ENCODE measurements at regions not wholly inside any gene's neighbourhood (a gene's known extent, or its start where the extent isn't known, plus 50 kb on each side); places are given as distances from the start of the nearest gene placed in this dataset.

DNA sequence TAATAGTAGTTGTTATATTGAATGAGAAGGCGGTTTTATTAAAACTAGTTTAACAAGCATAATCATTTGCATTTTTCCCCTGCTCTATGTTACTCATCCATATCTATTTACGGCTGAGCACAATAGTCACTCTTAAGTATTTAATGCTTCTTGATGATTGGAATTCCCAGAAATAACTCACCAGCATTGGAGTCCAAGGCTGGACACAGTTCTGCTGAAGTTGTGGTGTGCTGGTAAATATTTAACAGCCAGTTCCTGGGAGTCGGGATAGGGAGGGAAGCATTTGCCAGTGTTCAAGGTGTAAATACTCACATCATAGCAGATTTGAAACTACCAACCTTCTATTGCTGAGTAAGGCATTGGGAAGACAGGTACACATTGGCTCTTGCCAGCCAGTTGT lies 315.1 kb downstream of the MTX2 start:
- TF ChIP-seq EP300 (IDR thresholded peaks at IDR 0.05; ENCODE audit: borderline replicate concordance) (no peak), CREB1 (IDR thresholded peaks at IDR 0.05; ENCODE audit: low read depth) (no peak), TEAD4 (IDR thresholded peaks at IDR 0.05) (no peak), TCF12 (IDR thresholded peaks at IDR 0.05; ENCODE audit: low read depth) (no peak), EGR1 (IDR thresholded peaks at IDR 0.05) (no peak), FOXM1 (IDR thresholded peaks at IDR 0.05; ENCODE audit: borderline replicate concordance, low read depth) (no peak), ZBTB7A (IDR thresholded peaks at IDR 0.05; ENCODE audit: low read depth) (no peak), NFIC (IDR thresholded peaks at IDR 0.05) (no peak), CEBPB (IDR thresholded peaks at IDR 0.05) (no peak), RAD21 (IDR thresholded peaks at IDR 0.05; ENCODE audit: low read depth) (no peak), TAF1 (IDR thresholded peaks at IDR 0.05; ENCODE audit: low read depth) (no peak), YY1 (IDR thresholded peaks at IDR 0.05; ENCODE audit: low read depth) (no peak)
- TF ChIP-seq, protein P1, sequence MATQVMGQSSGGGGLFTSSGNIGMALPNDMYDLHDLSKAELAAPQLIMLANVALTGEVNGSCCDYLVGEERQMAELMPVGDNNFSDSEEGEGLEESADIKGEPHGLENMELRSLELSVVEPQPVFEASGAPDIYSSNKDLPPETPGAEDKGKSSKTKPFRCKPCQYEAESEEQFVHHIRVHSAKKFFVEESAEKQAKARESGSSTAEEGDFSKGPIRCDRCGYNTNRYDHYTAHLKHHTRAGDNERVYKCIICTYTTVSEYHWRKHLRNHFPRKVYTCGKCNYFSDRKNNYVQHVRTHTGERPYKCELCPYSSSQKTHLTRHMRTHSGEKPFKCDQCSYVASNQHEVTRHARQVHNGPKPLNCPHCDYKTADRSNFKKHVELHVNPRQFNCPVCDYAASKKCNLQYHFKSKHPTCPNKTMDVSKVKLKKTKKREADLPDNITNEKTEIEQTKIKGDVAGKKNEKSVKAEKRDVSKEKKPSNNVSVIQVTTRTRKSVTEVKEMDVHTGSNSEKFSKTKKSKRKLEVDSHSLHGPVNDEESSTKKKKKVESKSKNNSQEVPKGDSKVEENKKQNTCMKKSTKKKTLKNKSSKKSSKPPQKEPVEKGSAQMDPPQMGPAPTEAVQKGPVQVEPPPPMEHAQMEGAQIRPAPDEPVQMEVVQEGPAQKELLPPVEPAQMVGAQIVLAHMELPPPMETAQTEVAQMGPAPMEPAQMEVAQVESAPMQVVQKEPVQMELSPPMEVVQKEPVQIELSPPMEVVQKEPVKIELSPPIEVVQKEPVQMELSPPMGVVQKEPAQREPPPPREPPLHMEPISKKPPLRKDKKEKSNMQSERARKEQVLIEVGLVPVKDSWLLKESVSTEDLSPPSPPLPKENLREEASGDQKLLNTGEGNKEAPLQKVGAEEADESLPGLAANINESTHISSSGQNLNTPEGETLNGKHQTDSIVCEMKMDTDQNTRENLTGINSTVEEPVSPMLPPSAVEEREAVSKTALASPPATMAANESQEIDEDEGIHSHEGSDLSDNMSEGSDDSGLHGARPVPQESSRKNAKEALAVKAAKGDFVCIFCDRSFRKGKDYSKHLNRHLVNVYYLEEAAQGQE (IDR thresholded peaks at IDR 0.05; ENCODE audit: low read depth) = no peak
- TF ChIP-seq, protein P2, sequence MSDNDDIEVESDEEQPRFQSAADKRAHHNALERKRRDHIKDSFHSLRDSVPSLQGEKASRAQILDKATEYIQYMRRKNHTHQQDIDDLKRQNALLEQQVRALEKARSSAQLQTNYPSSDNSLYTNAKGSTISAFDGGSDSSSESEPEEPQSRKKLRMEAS (IDR thresholded peaks at IDR 0.05) = no peak
- TF ChIP-seq, protein P3, sequence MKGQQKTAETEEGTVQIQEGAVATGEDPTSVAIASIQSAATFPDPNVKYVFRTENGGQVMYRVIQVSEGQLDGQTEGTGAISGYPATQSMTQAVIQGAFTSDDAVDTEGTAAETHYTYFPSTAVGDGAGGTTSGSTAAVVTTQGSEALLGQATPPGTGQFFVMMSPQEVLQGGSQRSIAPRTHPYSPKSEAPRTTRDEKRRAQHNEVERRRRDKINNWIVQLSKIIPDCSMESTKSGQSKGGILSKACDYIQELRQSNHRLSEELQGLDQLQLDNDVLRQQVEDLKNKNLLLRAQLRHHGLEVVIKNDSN (IDR thresholded peaks at IDR 0.05) = no peak

DNA sequence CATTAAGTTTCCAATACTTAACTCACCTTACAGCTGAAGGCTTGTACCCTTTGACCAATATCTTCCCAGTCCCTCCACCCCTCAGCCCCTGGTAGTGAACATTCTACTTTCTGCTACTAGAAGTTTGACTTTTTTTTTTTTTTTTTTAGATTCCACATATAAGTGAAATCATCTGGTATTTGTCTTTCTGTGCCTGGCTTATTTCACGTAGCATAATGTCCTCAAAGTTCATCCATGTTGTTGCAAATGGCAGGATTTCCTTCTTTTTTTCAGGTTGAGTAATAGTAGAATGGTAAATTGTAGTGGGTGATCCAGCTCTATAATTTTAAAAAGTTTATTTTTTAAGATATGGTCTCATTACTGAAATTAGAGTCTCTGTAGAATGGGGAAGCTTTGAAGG lies 316.0 kb downstream of the MTX2 start:
- TF ChIP-seq, protein P3 (IDR thresholded peaks at IDR 0.05) = no peak
- no peak for TF ChIP-seq EGR1 (IDR thresholded peaks at IDR 0.05)

DNA sequence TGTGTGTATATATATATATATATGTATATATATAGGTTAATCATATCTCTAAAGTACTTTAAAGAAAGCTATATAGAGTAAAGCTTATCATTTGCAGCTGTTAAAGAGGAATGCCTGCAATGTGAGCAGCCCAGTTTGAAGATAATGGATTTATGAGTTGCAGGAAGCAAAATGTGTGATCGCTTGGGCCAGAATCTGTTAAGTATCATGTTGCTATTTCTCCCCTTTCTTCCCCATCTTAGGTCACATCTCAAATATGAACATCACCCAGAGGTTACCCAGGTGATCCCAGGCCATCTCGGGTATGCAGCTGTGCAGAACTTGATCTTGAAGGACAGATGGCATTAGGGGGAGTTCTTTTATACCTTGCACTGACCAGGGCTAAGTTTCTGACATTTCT lies 316.5 kb downstream of the MTX2 start:
- no peak for TF ChIP-seq YY1 (IDR thresholded peaks at IDR 0.05; ENCODE audit: low read depth)
- TF ChIP-seq, protein P2 (IDR thresholded peaks at IDR 0.05) = no peak
- TF ChIP-seq CEBPB (IDR thresholded peaks at IDR 0.05) = no peak
- TF ChIP-seq TAF1 (IDR thresholded peaks at IDR 0.05; ENCODE audit: low read depth) = no peak
- TF ChIP-seq, protein P1 (IDR thresholded peaks at IDR 0.05; ENCODE audit: low read depth) = no peak
- no peak for TF ChIP-seq TCF12 (IDR thresholded peaks at IDR 0.05; ENCODE audit: low read depth)
- TF ChIP-seq RAD21 (IDR thresholded peaks at IDR 0.05; ENCODE audit: low read depth) = no peak
- no peak for TF ChIP-seq NFIC (IDR thresholded peaks at IDR 0.05)
- no peak for TF ChIP-seq EGR1 (IDR thresholded peaks at IDR 0.05)
- TF ChIP-seq ZBTB7A (IDR thresholded peaks at IDR 0.05; ENCODE audit: low read depth) = no peak
- no peak for TF ChIP-seq CREB1 (IDR thresholded peaks at IDR 0.05; ENCODE audit: low read depth)
- TF ChIP-seq FOXM1 (IDR thresholded peaks at IDR 0.05; ENCODE audit: borderline replicate concordance, low read depth) = no peak
- TF ChIP-seq EP300 (IDR thresholded peaks at IDR 0.05; ENCODE audit: borderline replicate concordance) = no peak
- TF ChIP-seq, protein P3 (IDR thresholded peaks at IDR 0.05) = no peak

DNA sequence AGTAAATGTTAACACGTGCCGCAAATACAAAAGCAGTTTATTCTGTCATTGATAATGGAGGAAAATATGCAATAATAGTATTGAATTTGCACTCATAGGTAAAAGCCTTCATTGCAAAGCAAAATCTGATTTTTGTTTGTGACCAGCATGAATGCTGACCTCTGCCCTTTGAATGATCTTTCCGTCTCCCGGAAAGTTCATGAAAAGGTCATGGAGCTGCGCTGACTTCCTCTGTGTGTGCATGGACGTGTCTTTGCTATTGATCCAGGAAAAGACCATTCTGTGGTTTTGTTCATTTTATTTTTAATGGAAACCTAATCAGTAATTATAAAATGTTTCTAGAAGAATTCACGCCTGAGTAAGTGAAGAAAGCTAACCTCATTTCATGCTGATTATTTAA lies 320.0 kb downstream of the MTX2 start:
- TF ChIP-seq CEBPB (IDR thresholded peaks at IDR 0.05) (no peak), TAF1 (IDR thresholded peaks at IDR 0.05; ENCODE audit: low read depth) (no peak), CREB1 (IDR thresholded peaks at IDR 0.05; ENCODE audit: low read depth) (no peak), ZBTB7A (IDR thresholded peaks at IDR 0.05; ENCODE audit: low read depth) (no peak), RAD21 (IDR thresholded peaks at IDR 0.05; ENCODE audit: low read depth) (no peak), FOXM1 (IDR thresholded peaks at IDR 0.05; ENCODE audit: borderline replicate concordance, low read depth) (no peak), NFIC (IDR thresholded peaks at IDR 0.05) (no peak), EGR1 (IDR thresholded peaks at IDR 0.05) (no peak), EP300 (IDR thresholded peaks at IDR 0.05; ENCODE audit: borderline replicate concordance) (no peak), YY1 (IDR thresholded peaks at IDR 0.05; ENCODE audit: low read depth) (no peak), TCF12 (IDR thresholded peaks at IDR 0.05; ENCODE audit: low read depth) (no peak)
- TF ChIP-seq, protein P3 (IDR thresholded peaks at IDR 0.05) = no peak
- TF ChIP-seq, protein P2 (IDR thresholded peaks at IDR 0.05) = no peak

DNA sequence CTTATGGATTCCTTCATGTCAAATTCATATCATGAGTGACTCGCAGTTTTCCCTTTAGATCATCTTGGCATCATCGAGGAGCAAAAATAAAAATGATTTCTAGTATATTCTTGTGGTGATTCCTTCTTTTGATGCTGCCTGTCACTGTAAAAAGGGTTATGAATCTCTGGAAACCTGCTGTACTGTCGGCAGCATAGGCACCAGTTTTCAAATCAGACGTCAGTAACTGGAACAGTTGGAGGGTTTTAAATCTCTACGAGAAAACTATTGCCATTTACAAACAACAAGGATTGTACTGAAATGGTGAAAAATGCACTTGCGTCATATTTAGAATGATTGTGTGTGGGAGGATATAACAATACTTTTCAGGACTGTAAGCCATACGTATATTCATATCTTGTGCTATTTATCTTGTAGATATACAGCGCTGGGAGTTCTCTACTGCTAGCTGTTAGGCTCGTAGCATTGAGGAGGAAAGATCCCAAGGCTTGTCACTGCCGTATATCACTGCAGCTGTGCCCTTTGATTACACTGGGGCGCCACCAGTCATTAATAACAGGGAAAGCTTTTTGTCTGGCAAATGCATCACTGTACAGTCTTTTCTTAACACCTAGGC lies 320.7 kb downstream of the MTX2 start:
- TF ChIP-seq EP300 (IDR thresholded peaks at IDR 0.05; ENCODE audit: borderline replicate concordance) (no peak), EGR1 (IDR thresholded peaks at IDR 0.05) (no peak)
